HEK293T (cell line): ENCODE measurements at regions not wholly inside any gene's neighbourhood (a gene's known extent, or its start where the extent isn't known, plus 50 kb on each side); places are given as distances from the start of the nearest gene placed in this dataset.

Experiments used
- CTCF ChIA-PET: fragments of 350-600 bp; formaldehyde crosslinking; extraction: SDS; loops from one replicate; lab custom pipeline; 2021; ENCODE audit warnings: antibody characterized with exemption, inconsistent platforms; lab: Yijun Ruan, JAX
- POLR2A ChIA-PET: fragments of 350-600 bp; formaldehyde crosslinking; extraction: SDS; loops from one replicate; lab custom pipeline; 2020; ENCODE audit warnings: antibody characterized with exemption, inconsistent platforms; lab: Yijun Ruan, JAX
- DNase-seq: peaks from one replicate; pipeline ENCODE4 v3.0.0; 2012; ENCODE audit warnings: mixed read lengths; ENCODE audit errors: extremely low spot score
- ARNT ChIP-seq: fragments of 450-650 bp; IDR thresholded peaks from 2 replicates; pipeline ENCODE4 v1.6.1; 2017; ENCODE audit warnings: mild to moderate bottlenecking
- BHLHE40 ChIP-seq: fragments of 450-650 bp; IDR thresholded peaks from 2 replicates; pipeline ENCODE4 v1.6.1; 2016; ENCODE audit warnings: mild to moderate bottlenecking, moderate library complexity, borderline replicate concordance
- CTBP1 ChIP-seq: fragments of 450-650 bp; IDR thresholded peaks from 2 replicates; pipeline ENCODE4 v1.6.1; 2016; ENCODE audit warnings: borderline replicate concordance
- ELF4 ChIP-seq: fragments of 450-650 bp; IDR thresholded peaks from 2 replicates; pipeline ENCODE4 v1.6.1; 2017; ENCODE audit warnings: antibody characterized with exemption
- FOXA1 ChIP-seq: fragments of 450-650 bp; IDR thresholded peaks from 2 replicates; pipeline ENCODE4 v1.6.1; 2016; ENCODE audit warnings: mild to moderate bottlenecking
- FOXK2 ChIP-seq: fragments of 450-650 bp; IDR thresholded peaks from 2 replicates; pipeline ENCODE4 v1.6.1; 2016; ENCODE audit warnings: mild to moderate bottlenecking
- FOXM1 ChIP-seq: fragments of 450-650 bp; IDR thresholded peaks from 2 replicates; pipeline ENCODE4 v1.6.1; 2017; ENCODE audit warnings: mild to moderate bottlenecking, borderline replicate concordance
- HDGF ChIP-seq: fragments of 450-650 bp; IDR thresholded peaks from 2 replicates; pipeline ENCODE4 v1.6.1; 2017; ENCODE audit warnings: antibody characterized with exemption, borderline replicate concordance
- L3MBTL2 ChIP-seq: fragments of 450-650 bp; conservative IDR thresholded peaks from 2 replicates; pipeline ENCODE4 v1.6.1; 2016; ENCODE audit warnings: mild to moderate bottlenecking
- LEF1 ChIP-seq: fragments of 450-650 bp; IDR thresholded peaks from 2 replicates; pipeline ENCODE4 v1.6.1; 2017; ENCODE audit warnings: mild to moderate bottlenecking, borderline replicate concordance
- NFRKB ChIP-seq: fragments of 450-650 bp; IDR thresholded peaks from 2 replicates; pipeline ENCODE4 v1.6.1; 2016; ENCODE audit warnings: mild to moderate bottlenecking, moderate library complexity
- PKNOX1 ChIP-seq: fragments of 450-650 bp; IDR thresholded peaks from 2 replicates; pipeline ENCODE4 v1.6.1; 2016
- SP1 ChIP-seq: fragments of 450-650 bp; IDR thresholded peaks from 2 replicates; pipeline ENCODE4 v1.6.1; 2017
- SUZ12 ChIP-seq: fragments of 450-650 bp; IDR thresholded peaks from 2 replicates; pipeline ENCODE4 v1.6.1; 2016; ENCODE audit warnings: mild to moderate bottlenecking
- TARDBP ChIP-seq: fragments of 450-650 bp; IDR thresholded peaks from 2 replicates; pipeline ENCODE4 v1.6.1; 2016
- ZNF384 ChIP-seq: fragments of 450-650 bp; IDR thresholded peaks from 2 replicates; pipeline ENCODE4 v1.6.1; 2016

DNA sequence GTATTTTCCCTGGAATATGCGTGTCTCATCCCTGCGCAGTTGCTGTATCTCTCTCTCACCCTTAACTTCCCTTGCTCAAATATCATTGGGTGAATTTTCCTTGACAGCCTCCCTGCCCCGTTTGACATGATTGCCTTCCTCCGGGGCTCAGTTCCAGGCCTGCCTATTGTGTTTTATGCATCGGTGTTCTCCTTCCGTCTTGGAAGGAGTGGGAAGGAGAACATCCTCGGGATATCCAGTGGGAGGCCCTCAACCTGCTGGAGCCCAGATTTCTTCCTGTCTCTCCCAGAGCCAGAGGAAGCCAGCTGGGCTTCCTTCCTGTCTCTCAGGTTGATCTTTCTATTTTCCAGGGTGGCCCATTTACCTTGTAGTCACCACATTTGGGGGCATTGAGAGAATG lies 434.7 kb upstream of the HS6ST1 start:
- POLR2A ChIA-PET = no interaction called here
- TF ChIP-seq BHLHE40 (no peak), CTBP1 (no peak), PKNOX1 (no peak), L3MBTL2 (no peak), FOXM1 (no peak), HDGF (no peak), SP1 (no peak), LEF1 (no peak), SUZ12 (no peak)
- CTCF ChIA-PET = interaction anchor here (0.6 to 0.7 kb wide), 2 partner anchors 398 to 874 kb away, joined by 3 to 5 read pairs; no protein-coding TSS in a partner anchor
- no peak for DNase-seq

- POLR2A ChIA-PET = no interaction called here
- TF ChIP-seq L3MBTL2 (no peak), TARDBP (no peak), CTBP1 (no peak), HDGF (no peak), FOXM1 (no peak), LEF1 (no peak), FOXA1 (no peak), PKNOX1 (no peak), BHLHE40 (no peak), ZNF384 (no peak), SUZ12 (no peak), SP1 (no peak), NFRKB (no peak), ARNT (no peak), FOXK2 (no peak), ELF4 (no peak)
- CTCF ChIA-PET = interaction anchor here (0.6 to 0.7 kb wide), 2 partner anchors 398 to 873 kb away, joined by 3 to 5 read pairs; no protein-coding TSS in a partner anchor
- DNase-seq = no peak
Observed at GRCh38 chr2:128753800-128754199, 435.1 kb upstream of the HS6ST1 start.

DNA sequence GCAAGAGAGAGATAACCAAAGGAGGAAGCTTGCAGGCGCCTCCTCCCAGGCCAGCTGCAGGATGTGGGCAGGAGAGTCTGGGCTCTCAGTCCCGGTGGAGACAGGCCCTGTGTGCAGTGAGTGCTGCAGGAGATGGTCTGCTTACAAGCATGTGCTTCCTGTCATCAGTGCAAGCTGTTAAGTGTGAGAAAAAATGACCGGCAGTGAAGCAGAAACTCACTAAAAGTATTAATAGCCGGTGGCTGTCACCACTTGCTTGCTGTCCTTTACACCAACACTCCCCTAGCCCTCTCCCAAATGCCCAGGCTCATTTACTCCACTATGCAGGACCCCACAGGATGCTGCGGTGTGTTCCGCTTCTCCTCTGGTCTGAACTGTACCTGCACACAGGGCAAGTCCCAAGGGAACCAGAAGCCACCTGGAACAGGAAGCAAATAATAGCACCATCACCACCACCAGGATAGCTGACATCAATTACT lies 435.6 kb upstream of the HS6ST1 start:
- no peak for TF ChIP-seq ARNT
- TF ChIP-seq FOXA1 = no peak
- TF ChIP-seq BHLHE40 = no peak
- TF ChIP-seq FOXK2 = no peak
- TF ChIP-seq PKNOX1 = no peak
- no peak for TF ChIP-seq CTBP1
- TF ChIP-seq FOXM1 = no peak
- TF ChIP-seq LEF1 = no peak
- no peak for TF ChIP-seq SP1
- TF ChIP-seq NFRKB = no peak
- no peak for TF ChIP-seq L3MBTL2
- TF ChIP-seq SUZ12 = no peak
- no peak for TF ChIP-seq HDGF
- no peak for TF ChIP-seq ELF4
- CTCF ChIA-PET = no interaction called here
- DNase-seq = no peak
- POLR2A ChIA-PET = no interaction called here

- ChIA-PET POLR2A (no interaction called here), CTCF (interaction anchor here (0.5 to 0.6 kb wide), 2 partner anchors 55 to 329 kb away, joined by 3 to 4 read pairs; no protein-coding TSS in a partner anchor)
- no peak for DNase-seq
- TF ChIP-seq HDGF (no peak), TARDBP (no peak), ZNF384 (no peak), FOXM1 (no peak), NFRKB (no peak), FOXA1 (no peak), SUZ12 (no peak), SP1 (no peak), BHLHE40 (no peak), FOXK2 (no peak), CTBP1 (no peak), LEF1 (no peak), PKNOX1 (no peak), ARNT (no peak), ELF4 (no peak), L3MBTL2 (no peak)
Observed at GRCh38 chr2:128755695-128756364, 437.2 kb upstream of the HS6ST1 start.

- no peak for TF ChIP-seq FOXK2
- TF ChIP-seq PKNOX1 = no peak
- TF ChIP-seq TARDBP = no peak
- no peak for TF ChIP-seq ELF4
- TF ChIP-seq BHLHE40 = no peak
- TF ChIP-seq FOXM1 = no peak
- TF ChIP-seq HDGF = no peak
- TF ChIP-seq CTBP1 = no peak
- TF ChIP-seq SP1 = no peak
- TF ChIP-seq ZNF384 = no peak
- TF ChIP-seq NFRKB = no peak
- TF ChIP-seq ARNT = no peak
- TF ChIP-seq SUZ12 = no peak
- TF ChIP-seq FOXA1 = no peak
- TF ChIP-seq L3MBTL2 = no peak
- no peak for TF ChIP-seq LEF1
- no peak for DNase-seq
- CTCF ChIA-PET = interaction anchor here (0.5 kb wide), 1 partner anchor 330 kb away, joined by 4 read pairs; no protein-coding TSS in a partner anchor
- POLR2A ChIA-PET = no interaction called here
Observed at GRCh38 chr2:128756365-128756717, 437.7 kb upstream of the HS6ST1 start.
